GM18502 (cell line): ENCODE measurements at regions not wholly inside any gene's neighbourhood (a gene's known extent, or its start where the extent isn't known, plus 50 kb on each side); places are given as distances from the start of the nearest gene placed in this dataset.
"Not testable (repeated sequence)": the region's sequence is repeated elsewhere in the genome, so short reads cannot be mapped to it uniquely, and the experiment has no call there.

Experiments used
- ATAC-seq: cut with Tn5 transposase; IDR thresholded peaks from one replicate; pipeline ENCODE4 v1.9.1; 2021; ENCODE audit warnings: mild to moderate bottlenecking; ENCODE audit not compliant: unreplicated experiment, poor library complexity

DNA sequence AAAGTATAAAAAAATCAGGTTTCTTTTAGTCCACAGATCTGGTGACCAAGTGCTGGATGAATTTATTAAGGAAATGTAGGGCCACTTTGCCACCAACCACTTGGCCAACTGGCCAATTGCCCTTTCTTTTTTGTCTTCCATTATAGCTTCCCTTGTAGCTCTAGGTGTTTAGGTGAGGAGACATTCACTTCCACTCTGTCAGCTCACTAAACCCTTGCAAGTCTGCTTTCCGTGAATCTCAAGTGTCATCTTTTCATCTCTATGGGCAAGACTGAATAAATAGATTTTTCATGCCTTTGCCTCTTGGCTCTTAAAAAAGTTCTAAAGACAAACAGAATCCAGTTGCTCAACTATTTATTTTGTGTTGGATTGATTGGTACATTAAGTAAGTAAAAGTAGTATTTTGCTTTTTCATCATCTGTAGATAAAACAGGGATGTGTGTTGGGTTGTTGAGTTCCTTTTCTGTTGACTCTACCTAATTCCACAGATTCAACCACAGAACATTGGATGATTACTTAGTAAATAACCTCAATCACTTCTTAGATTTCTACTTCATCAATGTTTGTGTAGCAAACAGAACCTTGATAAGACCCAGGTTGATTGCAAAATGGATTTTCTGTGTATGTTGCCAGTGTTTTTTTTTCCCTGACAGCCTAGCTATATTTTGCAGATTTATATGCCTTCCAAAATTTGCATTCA lies 68.1 kb upstream of the GRXCR1 start:
- ATAC-seq: no peak

GRCh38 chr4:42821230-42821629 lies 71.3 kb upstream of the GRXCR1 start:
- ATAC-seq: no peak

GRCh38 chr4:42819863-42820514 lies 72.5 kb upstream of the GRXCR1 start:
- no peak for ATAC-seq

DNA sequence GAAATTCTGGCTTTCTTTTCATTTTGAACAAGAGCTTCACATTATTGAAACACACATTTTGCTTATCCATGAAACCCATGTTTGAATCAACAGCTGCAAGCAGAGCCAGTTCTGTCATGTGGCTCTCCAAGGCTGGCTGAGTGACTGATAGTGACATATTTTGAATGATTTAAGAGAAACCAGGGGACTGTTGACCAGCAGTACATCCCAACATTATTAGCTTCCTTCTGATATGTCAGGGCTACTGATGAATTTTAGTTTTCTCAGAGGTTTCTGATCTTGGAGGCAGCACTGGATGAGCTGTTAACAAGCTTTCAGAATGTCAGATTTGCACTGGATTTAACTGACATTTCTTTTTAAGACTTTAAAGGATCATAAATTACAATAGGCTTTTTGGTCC lies 74.6 kb upstream of the GRXCR1 start:
- ATAC-seq: no peak

GRCh38 chr4:42816880-42817400 lies 75.6 kb upstream of the GRXCR1 start:
- no peak for ATAC-seq

GRCh38 chr4:42816189-42816879 lies 76.2 kb upstream of the GRXCR1 start:
- no peak for ATAC-seq

DNA sequence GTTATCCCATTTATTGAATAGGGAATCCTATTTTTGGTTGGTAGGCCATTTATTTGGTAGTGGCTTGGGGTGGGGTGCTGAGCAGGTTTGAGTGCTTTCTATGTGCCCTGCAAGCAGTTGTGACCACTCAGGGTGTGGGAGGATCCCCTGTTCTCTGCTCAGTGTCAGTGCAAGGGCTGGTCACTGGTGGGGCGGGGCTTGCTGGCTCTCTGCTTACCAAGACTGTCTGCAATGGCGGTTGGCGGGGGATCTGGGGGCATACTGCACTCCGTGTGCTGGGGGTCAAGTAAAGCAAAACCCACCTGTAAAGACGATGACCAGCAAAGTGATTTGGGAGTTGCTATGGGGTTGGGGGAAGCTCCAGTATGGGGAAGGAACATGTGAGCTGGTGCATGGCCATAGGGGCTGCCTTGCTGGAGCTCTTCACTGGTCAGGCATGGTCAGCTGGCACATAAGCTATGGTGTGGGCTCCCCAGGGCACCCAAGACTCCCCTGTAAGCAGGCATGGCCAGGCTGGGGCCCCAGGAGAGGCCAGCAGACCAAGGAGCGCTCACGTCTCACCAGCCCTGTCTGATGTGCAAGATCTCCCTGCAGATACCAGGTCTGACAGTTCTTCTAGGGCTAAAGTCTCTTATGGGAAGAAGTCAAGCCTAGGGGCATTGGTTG lies 83.0 kb upstream of the GRXCR1 start:
- ATAC-seq: no peak

DNA sequence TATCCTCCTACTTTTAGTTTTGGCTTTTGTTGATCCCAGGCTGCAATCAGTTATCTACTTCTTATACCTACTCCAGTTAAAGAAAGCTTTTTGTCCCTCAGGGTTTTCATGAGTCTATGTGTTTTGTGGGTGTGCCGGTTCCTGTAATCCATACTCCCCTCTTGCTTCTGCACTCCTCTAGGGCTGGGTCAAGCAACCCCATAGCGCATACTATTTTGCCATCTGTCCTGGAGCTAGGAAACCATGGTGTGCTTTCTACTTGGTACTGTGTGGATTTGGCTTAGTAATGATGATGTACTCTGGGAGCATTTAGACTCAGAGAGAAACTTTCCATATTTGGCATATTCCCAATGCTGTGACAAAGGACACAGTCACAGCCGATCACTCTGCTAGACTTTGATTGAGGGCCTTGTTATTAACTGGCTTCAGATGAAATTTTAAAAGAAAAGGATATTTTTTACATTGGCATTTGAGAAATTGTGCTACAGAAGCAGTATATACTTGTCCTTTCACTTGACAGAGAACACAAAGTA lies 86.1 kb upstream of the GRXCR1 start:
- ATAC-seq: no peak

- ATAC-seq: peak; percentile 81
Observed at GRCh38 chr4:42789041-42789567, 103.4 kb upstream of the GRXCR1 start.

DNA sequence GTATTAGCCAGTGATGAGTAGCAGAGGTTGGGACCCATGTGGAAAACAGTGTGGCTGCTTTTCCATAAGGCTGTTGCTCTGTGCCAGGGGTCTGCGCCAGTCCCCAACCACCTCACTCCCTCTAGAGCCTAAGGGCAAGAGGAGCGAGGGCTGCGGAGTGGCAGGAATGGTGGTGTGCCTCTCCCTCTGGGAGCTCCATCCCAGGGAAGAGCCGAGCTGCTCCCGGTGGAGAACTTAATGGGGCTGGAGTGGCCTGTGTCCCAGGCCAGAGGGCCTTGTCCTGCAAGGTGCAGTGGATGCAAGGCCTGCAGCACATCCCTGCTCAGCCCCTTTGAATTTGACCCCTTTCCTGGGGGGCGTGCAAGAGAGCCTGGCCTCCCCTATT lies 105.4 kb upstream of the GRXCR1 start:
- no peak for ATAC-seq

DNA sequence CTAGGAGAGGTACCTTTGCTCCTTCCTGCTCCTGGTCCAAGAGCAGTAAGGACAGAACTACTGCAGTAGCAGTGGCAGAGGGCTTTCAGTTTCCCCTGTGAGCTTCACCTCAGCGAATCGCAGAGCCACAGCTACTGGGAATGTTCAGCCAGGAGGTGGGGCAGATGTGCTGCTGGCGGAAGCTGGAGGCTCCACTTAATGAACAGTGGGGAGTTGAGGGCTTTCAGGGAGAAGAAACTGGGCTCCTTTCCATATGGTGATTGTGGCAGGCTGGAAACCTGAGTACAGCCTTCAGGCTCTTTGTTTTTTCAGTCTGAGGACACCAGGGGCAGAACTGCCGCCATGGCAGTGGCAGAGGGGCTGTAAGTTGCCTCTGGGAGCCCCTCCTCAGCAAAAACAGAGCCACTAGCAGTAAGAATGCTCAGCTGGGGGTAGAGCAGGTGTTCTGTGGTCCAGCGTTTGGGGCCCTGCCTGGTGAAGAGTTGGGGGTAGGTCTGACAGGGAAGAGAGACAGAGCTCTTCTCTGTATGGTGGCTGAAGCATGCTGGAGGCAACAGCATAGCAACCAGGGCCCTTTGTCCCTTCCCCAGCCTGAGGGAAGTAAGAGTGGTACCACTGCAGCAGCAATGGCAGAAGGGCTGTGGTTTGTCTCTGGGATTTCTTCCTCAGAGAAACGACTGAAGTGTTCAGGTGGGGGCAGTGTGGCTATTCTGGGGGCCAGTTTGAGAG lies 106.0 kb upstream of the GRXCR1 start:
- ATAC-seq: no peak

GRCh38 chr4:42785817-42786216 lies 106.7 kb upstream of the GRXCR1 start:
- ATAC-seq: no peak

- ATAC-seq: no peak
Observed at GRCh38 chr4:42781315-42781714, 111.2 kb upstream of the GRXCR1 start.

DNA sequence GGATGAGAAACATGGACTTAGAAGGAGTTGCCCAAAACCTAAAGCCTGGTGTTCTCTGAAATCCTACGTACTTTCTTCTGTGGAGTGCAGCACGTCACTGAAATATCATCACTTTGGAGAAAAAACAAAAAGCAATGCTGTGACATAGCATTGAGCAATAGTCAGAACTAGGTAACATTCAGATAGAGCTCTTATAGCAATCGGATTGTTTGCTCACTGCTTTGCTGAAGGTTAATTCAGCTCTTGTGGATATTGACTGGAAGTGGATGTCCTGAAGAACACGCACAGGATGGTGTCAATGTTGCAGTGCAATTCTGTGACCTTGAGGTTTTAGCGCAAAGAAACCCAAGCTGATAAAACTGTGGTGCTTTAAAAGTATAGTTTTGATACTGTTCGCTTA lies 114.2 kb upstream of the GRXCR1 start:
- no peak for ATAC-seq

- no peak for ATAC-seq
Observed at GRCh38 chr4:42768125-42768748, 111.3 kb upstream of the ATP8A1 start.

- ATAC-seq: no peak
Observed at GRCh38 chr4:42767669-42768068, 110.8 kb upstream of the ATP8A1 start.

GRCh38 chr4:42761804-42762203 lies 104.9 kb upstream of the ATP8A1 start:
- ATAC-seq: no peak

GRCh38 chr4:42754965-42755364 lies 98.1 kb upstream of the ATP8A1 start:
- not testable (repeated sequence) for ATAC-seq

- no peak for ATAC-seq
Observed at GRCh38 chr4:42751587-42751986, 94.7 kb upstream of the ATP8A1 start.
